ENCODE measurements at regions not wholly inside any gene's neighbourhood (a gene's known extent, or its start where the extent isn't known, plus 50 kb on each side); places are given as distances from the start of the nearest gene placed in this dataset.

GRCh38 chr9:135185060-135185459 lies 97.6 kb downstream of the OLFM1 start:
- Histone ChIP-seq H3K27ac (replicated peaks) (no peak overlapping the region), H3K27me3 (ENCODE audit: insufficient read depth, poor library complexity, severe bottlenecking) (no peaks in the 10 kb centered on the region), H3K4me3 (replicated peaks; ENCODE audit: insufficient read depth, low read length) (no peak overlapping the region)
- TF ChIP-seq SPI1 (IDR thresholded peaks at IDR 0.05; ENCODE audit: borderline replicate concordance, low read depth) (no peak), CTCF (IDR thresholded peaks at IDR 0.05; ENCODE audit: insufficient read depth, low read length) (no peak), POLR2AphosphoS5 (IDR thresholded peaks at IDR 0.05; ENCODE audit: low read depth) (no peak), GABPA (IDR thresholded peaks at IDR 0.05; ENCODE audit: low read depth) (no peak), REST (IDR thresholded peaks at IDR 0.05; ENCODE audit: insufficient replicate concordance, low read depth) (no peak)
- DNase-seq (ENCODE audit: low read depth in 1 of 2, low spot score in 1 of 2) = no peak

- Histone ChIP-seq H3K27ac (replicated peaks) (no peak overlapping the region), H3K27me3 (ENCODE audit: insufficient read depth, poor library complexity, severe bottlenecking) (no peaks in the 10 kb centered on the region), H3K4me3 (replicated peaks; ENCODE audit: insufficient read depth, low read length) (no peak overlapping the region)
- TF ChIP-seq REST (IDR thresholded peaks at IDR 0.05; ENCODE audit: insufficient replicate concordance, low read depth) (no peak), GABPA (IDR thresholded peaks at IDR 0.05; ENCODE audit: low read depth) (no peak), CTCF (IDR thresholded peaks at IDR 0.05; ENCODE audit: insufficient read depth, low read length) (no peak), SPI1 (IDR thresholded peaks at IDR 0.05; ENCODE audit: borderline replicate concordance, low read depth) (no peak), POLR2AphosphoS5 (IDR thresholded peaks at IDR 0.05; ENCODE audit: low read depth) (no peak)
- DNase-seq (ENCODE audit: low read depth in 1 of 2, low spot score in 1 of 2) = no peak
Measured at GRCh38 chr9:135186248-135187164, 99.0 kb downstream of the OLFM1 start.

GRCh38 chr9:135187365-135187764 lies 99.9 kb downstream of the OLFM1 start:
- no peak for DNase-seq (ENCODE audit: low read depth in 1 of 2, low spot score in 1 of 2)
- TF ChIP-seq GABPA (IDR thresholded peaks at IDR 0.05; ENCODE audit: low read depth) = no peak
- no peak for TF ChIP-seq SPI1 (IDR thresholded peaks at IDR 0.05; ENCODE audit: borderline replicate concordance, low read depth)
- TF ChIP-seq REST (IDR thresholded peaks at IDR 0.05; ENCODE audit: insufficient replicate concordance, low read depth) = no peak
- no peak for TF ChIP-seq POLR2AphosphoS5 (IDR thresholded peaks at IDR 0.05; ENCODE audit: low read depth)
- no peak for TF ChIP-seq CTCF (IDR thresholded peaks at IDR 0.05; ENCODE audit: insufficient read depth, low read length)
- Histone ChIP-seq H3K27me3 (ENCODE audit: insufficient read depth, poor library complexity, severe bottlenecking) (no peaks in the 10 kb centered on the region), H3K27ac (replicated peaks) (no peak overlapping the region), H3K4me3 (replicated peaks; ENCODE audit: insufficient read depth, low read length) (no peak overlapping the region)
